ENCODE measurements at regions not wholly inside any gene's neighbourhood (a gene's known extent, or its start where the extent isn't known, plus 50 kb on each side); places are given as distances from the start of the nearest gene placed in this dataset.

- no peak overlapping the region for H3K9ac ChIP-seq (ENCODE audit: low read depth, low read length, poor library complexity, severe bottlenecking)
- no peaks in the 10 kb centered on the region for H3K36me3 ChIP-seq (ENCODE audit: insufficient read depth, low read length)
- no peaks in the 10 kb centered on the region for H4K20me1 ChIP-seq (ENCODE audit: insufficient read depth, low read length, poor library complexity, severe bottlenecking)
- H3K79me2 ChIP-seq (ENCODE audit: insufficient read depth, low read length), result no peaks in the 10 kb centered on the region
- H3K27me3 ChIP-seq (ENCODE audit: insufficient read depth, low read length, poor library complexity, severe bottlenecking), result no peaks in the 10 kb centered on the region
- H3K4me3 ChIP-seq (ENCODE audit: low read length, poor library complexity, severe bottlenecking), result no peak overlapping the region
- no peaks in the 10 kb centered on the region for H3K9me3 ChIP-seq (ENCODE audit: insufficient read depth, low read depth, low read length)
- no peaks in the 10 kb centered on the region for H3K9me2 ChIP-seq (replicated peaks; ENCODE audit: low read depth, low read length)
- no peaks in the 10 kb centered on the region for H3F3A ChIP-seq (ENCODE audit: low read depth)
- no peaks in the 10 kb centered on the region for H3K4me1 ChIP-seq (ENCODE audit: insufficient read depth, low read length, poor library complexity, severe bottlenecking)
- no peak overlapping the region for H3K4me2 ChIP-seq (ENCODE audit: low read depth, low read length, poor library complexity, severe bottlenecking)
- H2AFZ ChIP-seq (ENCODE audit: low read length), result no peak overlapping the region
- TF ChIP-seq EZH2phosphoT487 (IDR thresholded peaks at IDR 0.05; ENCODE audit: borderline replicate concordance) (no peak), CTCF (conservative IDR thresholded peaks at IDR 0.05; ENCODE audit: low read length) (no peak)
Measured at GRCh38 chr9:121596515-121596914, 54.9 kb upstream of the DAB2IP start.

DNA sequence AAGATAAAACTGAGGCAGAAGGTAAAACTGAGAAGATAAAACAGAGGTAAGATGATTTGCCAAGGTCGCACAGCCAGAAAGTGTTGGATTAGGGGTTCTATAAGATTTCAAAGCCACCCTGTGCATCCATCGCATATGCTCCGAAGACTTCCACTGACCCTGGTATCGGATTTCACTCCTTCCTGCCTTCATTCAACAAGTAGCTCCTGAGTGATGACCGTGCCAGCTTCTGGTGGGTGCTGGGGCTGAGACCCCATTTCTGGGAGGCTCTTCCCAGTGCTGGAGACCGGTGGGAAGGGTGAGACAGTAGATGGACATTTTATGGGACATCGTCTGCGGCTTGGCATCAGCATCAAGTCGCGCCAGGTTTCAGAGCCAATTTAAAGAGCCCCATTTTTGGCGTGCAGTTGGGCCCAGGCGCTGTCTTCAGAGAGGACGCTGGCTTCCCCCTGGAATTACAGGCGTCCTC, 53.7 kb upstream of the DAB2IP start:
- Histone ChIP-seq H4K20me1 (ENCODE audit: insufficient read depth, low read length, poor library complexity, severe bottlenecking) (no peaks in the 10 kb centered on the region), H3K9ac (ENCODE audit: low read depth, low read length, poor library complexity, severe bottlenecking) (no peak overlapping the region), H3K27me3 (ENCODE audit: insufficient read depth, low read length, poor library complexity, severe bottlenecking) (no peaks in the 10 kb centered on the region), H3K4me2 (ENCODE audit: low read depth, low read length, poor library complexity, severe bottlenecking) (no peak overlapping the region), H3K9me3 (ENCODE audit: insufficient read depth, low read depth, low read length) (no peaks in the 10 kb centered on the region), H3K4me1 (ENCODE audit: insufficient read depth, low read length, poor library complexity, severe bottlenecking) (no peaks in the 10 kb centered on the region), H2AFZ (ENCODE audit: low read length) (no peak overlapping the region), H3K9me2 (replicated peaks; ENCODE audit: low read depth, low read length) (no peaks in the 10 kb centered on the region), H3K4me3 (ENCODE audit: low read length, poor library complexity, severe bottlenecking) (no peak overlapping the region), H3K36me3 (ENCODE audit: insufficient read depth, low read length) (no peaks in the 10 kb centered on the region), H3F3A (ENCODE audit: low read depth) (no peaks in the 10 kb centered on the region), H3K79me2 (ENCODE audit: insufficient read depth, low read length) (no peaks in the 10 kb centered on the region)
- TF ChIP-seq CTCF (conservative IDR thresholded peaks at IDR 0.05; ENCODE audit: low read length), result no peak
- no peak for TF ChIP-seq EZH2phosphoT487 (IDR thresholded peaks at IDR 0.05; ENCODE audit: borderline replicate concordance)

DNA sequence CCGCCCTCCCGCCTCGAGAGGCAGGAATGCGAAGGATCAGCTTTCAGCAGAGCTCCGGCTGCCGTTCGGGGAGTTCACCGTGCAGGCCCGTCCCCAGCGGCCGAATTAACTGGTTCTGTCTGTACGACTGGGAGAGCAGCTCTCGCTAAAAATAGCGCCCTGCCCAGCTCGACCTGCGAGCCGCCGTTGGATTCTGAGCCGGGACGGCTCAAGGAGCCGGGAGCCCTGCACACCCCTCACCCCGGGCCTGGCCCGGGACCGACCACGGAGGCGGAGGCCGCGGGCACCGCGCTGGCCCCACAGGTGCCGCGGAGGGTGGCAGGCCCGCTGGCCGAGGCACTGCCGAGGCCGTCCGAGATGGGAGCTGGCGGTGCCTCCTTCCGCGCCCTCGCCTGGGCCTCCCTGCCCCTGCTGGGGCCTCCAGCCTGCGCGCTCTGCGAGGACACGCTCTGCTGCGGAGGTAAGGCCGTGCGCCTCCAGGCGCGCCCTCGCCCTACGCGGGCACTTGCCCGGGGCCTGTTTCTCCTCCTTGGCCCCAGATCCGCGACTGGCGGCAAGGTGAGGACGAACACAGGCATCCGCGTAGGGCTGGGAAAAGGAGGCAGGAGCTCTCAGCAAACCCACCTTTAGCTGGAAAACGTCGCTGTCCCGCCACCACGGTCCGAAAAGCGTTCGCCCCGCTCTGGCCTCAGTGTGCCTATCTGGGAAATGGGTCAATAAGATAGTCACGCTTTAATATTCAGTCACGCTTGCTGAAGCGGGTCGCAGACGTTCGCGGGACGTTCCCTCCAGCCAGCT, 53.1 kb upstream of the DAB2IP start:
- Histone ChIP-seq H3K4me2 (ENCODE audit: low read depth, low read length, poor library complexity, severe bottlenecking) (no peak overlapping the region), H4K20me1 (ENCODE audit: insufficient read depth, low read length, poor library complexity, severe bottlenecking) (no peaks in the 10 kb centered on the region), H3K4me3 (ENCODE audit: low read length, poor library complexity, severe bottlenecking) (no peak overlapping the region), H3K27me3 (ENCODE audit: insufficient read depth, low read length, poor library complexity, severe bottlenecking) (no peaks in the 10 kb centered on the region), H3K9me2 (replicated peaks; ENCODE audit: low read depth, low read length) (no peaks in the 10 kb centered on the region), H3F3A (ENCODE audit: low read depth) (no peaks in the 10 kb centered on the region), H3K36me3 (ENCODE audit: insufficient read depth, low read length) (no peaks in the 10 kb centered on the region), H2AFZ (ENCODE audit: low read length) (no peak overlapping the region), H3K9me3 (ENCODE audit: insufficient read depth, low read depth, low read length) (no peaks in the 10 kb centered on the region), H3K4me1 (ENCODE audit: insufficient read depth, low read length, poor library complexity, severe bottlenecking) (peaks cover 5% of the 10 kb centered on the region), H3K79me2 (ENCODE audit: insufficient read depth, low read length) (no peaks in the 10 kb centered on the region), H3K9ac (ENCODE audit: low read depth, low read length, poor library complexity, severe bottlenecking) (no peak overlapping the region)
- TF ChIP-seq CTCF (conservative IDR thresholded peaks at IDR 0.05; ENCODE audit: low read length), result no peak
- no peak for TF ChIP-seq EZH2phosphoT487 (IDR thresholded peaks at IDR 0.05; ENCODE audit: borderline replicate concordance)

Data from Loucy (cell line).